ENCODE measurements at regions not wholly inside any gene's neighbourhood (a gene's known extent, or its start where the extent isn't known, plus 50 kb on each side); places are given as distances from the start of the nearest gene placed in this dataset.

DNA sequence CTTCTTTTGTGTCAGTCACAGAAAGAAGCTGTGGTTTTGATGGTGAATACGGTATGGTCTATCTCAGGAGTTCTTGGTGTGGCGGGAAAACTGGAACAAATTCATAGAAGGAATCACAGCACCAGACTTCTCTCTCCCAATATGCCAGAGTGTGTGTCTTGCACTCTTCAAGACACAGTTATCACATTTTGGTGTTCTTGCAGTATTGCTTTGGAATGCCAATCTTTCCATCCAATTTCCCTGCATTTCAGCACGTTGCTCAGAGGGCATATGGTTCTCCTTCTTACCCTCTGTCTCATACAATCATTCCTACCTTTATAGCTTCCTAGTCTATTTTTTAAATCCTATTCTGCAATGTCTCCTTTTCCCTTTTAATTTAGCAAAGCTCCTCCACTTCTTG lies 216.3 kb downstream of the TMEM182 start:
- no peaks in the 10 kb centered on the region for H3K27me3 Mint-ChIP-seq (ENCODE audit: low read depth)
- H3K27ac Mint-ChIP-seq = no peak overlapping the region
- H3K4me3 Mint-ChIP-seq = no peak overlapping the region
- peaks cover 31% of the 10 kb centered on the region for H3K4me1 Mint-ChIP-seq
- TF ChIP-seq, protein P1, sequence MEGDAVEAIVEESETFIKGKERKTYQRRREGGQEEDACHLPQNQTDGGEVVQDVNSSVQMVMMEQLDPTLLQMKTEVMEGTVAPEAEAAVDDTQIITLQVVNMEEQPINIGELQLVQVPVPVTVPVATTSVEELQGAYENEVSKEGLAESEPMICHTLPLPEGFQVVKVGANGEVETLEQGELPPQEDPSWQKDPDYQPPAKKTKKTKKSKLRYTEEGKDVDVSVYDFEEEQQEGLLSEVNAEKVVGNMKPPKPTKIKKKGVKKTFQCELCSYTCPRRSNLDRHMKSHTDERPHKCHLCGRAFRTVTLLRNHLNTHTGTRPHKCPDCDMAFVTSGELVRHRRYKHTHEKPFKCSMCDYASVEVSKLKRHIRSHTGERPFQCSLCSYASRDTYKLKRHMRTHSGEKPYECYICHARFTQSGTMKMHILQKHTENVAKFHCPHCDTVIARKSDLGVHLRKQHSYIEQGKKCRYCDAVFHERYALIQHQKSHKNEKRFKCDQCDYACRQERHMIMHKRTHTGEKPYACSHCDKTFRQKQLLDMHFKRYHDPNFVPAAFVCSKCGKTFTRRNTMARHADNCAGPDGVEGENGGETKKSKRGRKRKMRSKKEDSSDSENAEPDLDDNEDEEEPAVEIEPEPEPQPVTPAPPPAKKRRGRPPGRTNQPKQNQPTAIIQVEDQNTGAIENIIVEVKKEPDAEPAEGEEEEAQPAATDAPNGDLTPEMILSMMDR (IDR thresholded peaks at IDR 0.05; ENCODE audit: unreplicated experiment in 3 of 3) = no peak
- no peaks in the 10 kb centered on the region for H3K9me3 Mint-ChIP-seq
- H3K36me3 Mint-ChIP-seq (ENCODE audit: low read depth) = no peaks in the 10 kb centered on the region

DNA sequence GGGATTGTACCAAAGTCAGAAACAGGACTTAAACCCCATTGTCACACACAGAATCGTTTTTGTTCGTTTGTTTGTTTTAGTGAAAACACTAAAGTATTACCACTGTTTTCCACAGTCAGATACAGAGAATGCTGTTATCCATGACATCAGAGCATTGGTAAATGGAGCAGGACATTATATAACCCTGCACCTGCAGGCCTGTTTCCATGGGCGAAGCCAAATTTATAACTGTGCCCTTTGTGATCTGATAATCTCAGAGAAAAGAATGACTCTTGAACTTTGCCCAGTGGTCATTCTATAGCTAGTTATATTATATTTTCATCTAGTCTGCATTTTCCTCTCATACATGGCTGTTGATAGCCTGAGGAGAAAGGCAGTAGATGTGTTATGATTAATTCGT lies 217.6 kb downstream of the TMEM182 start:
- H3K27me3 Mint-ChIP-seq (ENCODE audit: low read depth) = no peaks in the 10 kb centered on the region
- no peak overlapping the region for H3K4me3 Mint-ChIP-seq
- no peaks in the 10 kb centered on the region for H3K9me3 Mint-ChIP-seq
- TF ChIP-seq, protein P1 (IDR thresholded peaks at IDR 0.05; ENCODE audit: unreplicated experiment in 3 of 3) = no peak
- H3K4me1 Mint-ChIP-seq = peaks cover 28% of the 10 kb centered on the region
- no peaks in the 10 kb centered on the region for H3K36me3 Mint-ChIP-seq (ENCODE audit: low read depth)
- H3K27ac Mint-ChIP-seq = no peak overlapping the region

DNA sequence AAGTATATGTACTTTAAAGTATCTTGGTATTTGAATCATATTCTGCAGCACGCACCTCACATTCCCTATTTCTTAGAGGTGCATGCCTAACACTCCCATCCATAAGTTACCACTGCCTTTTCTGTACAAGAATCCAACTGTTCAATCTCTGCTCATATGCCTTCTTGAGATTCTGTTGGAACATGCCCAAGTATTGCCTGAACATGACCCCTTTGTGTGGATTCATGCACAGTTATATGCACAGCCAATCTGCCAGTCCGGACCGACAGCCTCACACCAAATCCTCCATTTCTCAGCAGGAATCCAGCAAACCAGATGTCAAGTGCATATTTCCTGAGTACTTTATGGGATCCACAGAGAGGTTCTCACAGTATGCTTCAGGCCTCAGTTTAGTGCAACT lies 222.0 kb downstream of the TMEM182 start:
- Mint-ChIP-seq H3K9me3 (no peaks in the 10 kb centered on the region), H3K27me3 (ENCODE audit: low read depth) (no peaks in the 10 kb centered on the region), H3K27ac (no peak overlapping the region), H3K4me3 (no peak overlapping the region), H3K4me1 (no peaks in the 10 kb centered on the region), H3K36me3 (ENCODE audit: low read depth) (no peaks in the 10 kb centered on the region)
- TF ChIP-seq, protein P1 (IDR thresholded peaks at IDR 0.05; ENCODE audit: unreplicated experiment in 3 of 3) = no peak

DNA sequence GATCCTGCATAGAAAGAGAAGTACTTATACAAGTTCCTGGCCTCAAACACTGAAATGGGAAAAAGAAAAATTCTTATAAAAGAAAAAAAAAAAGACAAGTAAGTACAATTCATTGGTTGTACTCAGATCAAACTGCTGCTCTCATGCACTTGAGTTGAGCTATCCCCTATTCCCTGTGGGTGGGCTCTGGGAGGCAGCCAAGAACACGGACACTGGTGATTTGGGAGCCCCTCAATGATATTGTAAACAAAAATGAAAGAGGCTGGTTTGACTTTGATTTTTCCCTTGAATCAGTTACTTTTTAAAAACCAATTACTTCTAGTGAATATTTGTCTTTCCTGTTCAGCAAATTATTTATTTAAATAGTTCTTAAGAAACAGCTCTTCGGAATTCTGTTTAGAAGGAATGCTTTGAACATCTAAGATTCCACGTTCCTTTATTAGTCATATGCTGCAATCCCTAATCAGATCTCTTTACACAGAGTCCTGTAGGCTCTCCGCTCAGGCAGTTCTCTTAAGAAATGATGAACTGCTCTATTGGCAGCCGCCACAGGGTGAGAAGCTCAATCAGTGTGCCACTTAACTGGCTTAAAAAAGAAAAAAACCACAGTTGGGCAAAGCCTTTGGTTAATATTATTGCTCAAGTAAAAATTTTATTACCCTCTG lies 225.1 kb downstream of the TMEM182 start:
- Mint-ChIP-seq H3K9me3 (no peaks in the 10 kb centered on the region), H3K27ac (peak overlapping the region in 2 of 3 experiments; percentile 24 to 37), H3K27me3 (ENCODE audit: low read depth) (peaks cover 5% of the 10 kb centered on the region), H3K36me3 (ENCODE audit: low read depth) (no peaks in the 10 kb centered on the region), H3K4me1 (no peaks in the 10 kb centered on the region), H3K4me3 (no peak overlapping the region)
- TF ChIP-seq, protein P1 (IDR thresholded peaks at IDR 0.05; ENCODE audit: unreplicated experiment in 3 of 3) = no peak

DNA sequence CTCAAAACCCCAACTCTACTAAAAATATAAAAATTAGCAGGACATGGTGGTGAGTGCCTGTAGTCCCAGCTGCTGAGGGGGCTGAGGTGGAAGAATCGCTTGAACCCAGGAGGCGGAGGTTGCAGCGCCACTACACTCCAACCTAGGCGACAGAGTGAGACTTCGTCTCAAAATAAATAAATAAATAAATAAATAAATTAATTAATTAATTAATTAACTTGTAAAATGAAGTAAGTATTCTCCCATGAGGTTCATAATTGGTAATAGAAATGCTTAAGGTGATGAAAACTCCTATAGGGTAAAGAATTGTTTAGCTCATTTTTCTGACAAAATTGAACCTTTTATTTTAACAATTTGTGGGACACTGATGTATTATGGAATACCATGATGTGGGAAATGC lies 230.8 kb downstream of the TMEM182 start:
- peaks cover 5% of the 10 kb centered on the region for H3K27me3 Mint-ChIP-seq (ENCODE audit: low read depth)
- H3K9me3 Mint-ChIP-seq = peaks cover 2% of the 10 kb centered on the region
- no peak overlapping the region for H3K4me3 Mint-ChIP-seq
- H3K27ac Mint-ChIP-seq = no peak overlapping the region
- H3K36me3 Mint-ChIP-seq (ENCODE audit: low read depth) = no peaks in the 10 kb centered on the region
- TF ChIP-seq, protein P1 (IDR thresholded peaks at IDR 0.05; ENCODE audit: unreplicated experiment in 3 of 3) = no peak
- no peaks in the 10 kb centered on the region for H3K4me1 Mint-ChIP-seq

DNA sequence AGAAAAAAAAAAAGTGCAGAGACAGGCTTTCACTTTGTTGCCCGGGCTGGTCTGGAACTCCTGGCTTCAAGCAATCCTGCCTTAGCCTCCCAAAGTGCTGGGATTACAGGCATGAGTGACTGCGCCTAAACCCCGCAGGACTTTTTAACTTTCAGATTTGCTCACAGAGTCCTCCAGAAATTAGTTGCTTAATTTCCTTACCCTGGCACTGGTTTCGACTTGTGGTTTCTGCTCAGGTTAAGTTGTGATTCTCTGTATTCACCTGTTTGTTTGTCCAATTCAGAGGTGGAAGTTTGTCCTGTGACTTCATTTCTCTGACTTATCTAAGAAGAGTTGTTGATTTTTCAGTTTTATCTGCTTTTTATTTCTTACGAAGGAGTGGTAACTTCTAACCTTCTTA lies 238.1 kb downstream of the TMEM182 start:
- H3K4me3 Mint-ChIP-seq = no peak overlapping the region

More for the DNA sequence above, 238.1 kb downstream of the TMEM182 start:
- H3K36me3 Mint-ChIP-seq (ENCODE audit: low read depth) = no peaks in the 10 kb centered on the region
- H3K9me3 Mint-ChIP-seq = peaks cover 28% of the 10 kb centered on the region
- no peaks in the 10 kb centered on the region for H3K27me3 Mint-ChIP-seq (ENCODE audit: low read depth)
- H3K27ac Mint-ChIP-seq = no peak overlapping the region
- H3K4me1 Mint-ChIP-seq = no peaks in the 10 kb centered on the region
- TF ChIP-seq, protein P1 (IDR thresholded peaks at IDR 0.05; ENCODE audit: unreplicated experiment in 3 of 3) = no peak
